HL-60/S4 treated with phorbol 12-myristate 13-acetate at 8.2 ng/mL for 4 days and 3 days (cell line): ENCODE measurements at regions not wholly inside any gene's neighbourhood (a gene's known extent, or its start where the extent isn't known, plus 50 kb on each side); places are given as distances from the start of the nearest gene placed in this dataset.

Experiments used
- in situ Hi-C: fragments of 300-500 bp; cut with MboI; formaldehyde crosslinking; loops from 2 replicates; pipeline ENCODE4 v1.15.0; 2022; ENCODE audit warnings: low sequenced_read_pairs

DNA sequence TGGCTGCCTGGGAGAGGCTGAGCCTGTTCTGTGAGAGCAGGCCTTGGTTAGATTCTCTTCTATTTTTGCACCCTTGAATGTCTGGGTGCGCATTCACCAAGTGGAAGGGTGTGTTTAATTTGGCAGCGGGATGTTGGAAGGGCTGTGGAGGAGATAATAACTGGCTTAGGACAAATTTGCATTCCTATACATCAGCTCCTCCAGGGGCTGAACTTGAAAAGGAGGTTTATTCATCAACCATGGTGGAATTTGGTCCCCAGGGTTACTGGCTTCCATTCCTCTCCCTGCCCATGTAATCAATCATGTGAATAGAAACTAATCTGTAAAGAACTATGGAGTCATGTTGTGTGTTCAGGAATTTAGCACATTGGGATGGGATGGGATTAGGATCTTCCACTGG lies 100.2 kb upstream of the FOXF1 start:
- in situ Hi-C loops, result no loop called here

DNA sequence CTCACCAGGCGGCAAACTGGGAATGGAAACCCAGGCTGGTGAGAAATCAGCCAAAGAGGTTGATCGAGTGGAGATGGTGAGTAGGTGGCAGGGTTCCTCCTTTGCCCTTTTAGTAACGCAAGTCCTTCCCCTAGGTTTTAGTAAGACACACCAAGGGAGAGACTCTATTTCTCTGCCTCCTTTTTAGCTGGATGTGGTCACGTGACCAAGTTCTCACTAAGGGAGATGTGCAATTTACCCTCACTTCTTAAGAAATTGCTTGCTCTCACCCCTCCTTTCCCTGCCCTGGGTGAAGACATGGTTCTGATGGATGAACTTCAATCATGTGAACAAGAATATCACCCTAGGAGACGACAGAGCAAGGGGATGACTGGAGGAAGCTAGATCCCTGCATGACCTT lies 99.8 kb upstream of the FOXF1 start:
- in situ Hi-C loops, result no loop called here

DNA sequence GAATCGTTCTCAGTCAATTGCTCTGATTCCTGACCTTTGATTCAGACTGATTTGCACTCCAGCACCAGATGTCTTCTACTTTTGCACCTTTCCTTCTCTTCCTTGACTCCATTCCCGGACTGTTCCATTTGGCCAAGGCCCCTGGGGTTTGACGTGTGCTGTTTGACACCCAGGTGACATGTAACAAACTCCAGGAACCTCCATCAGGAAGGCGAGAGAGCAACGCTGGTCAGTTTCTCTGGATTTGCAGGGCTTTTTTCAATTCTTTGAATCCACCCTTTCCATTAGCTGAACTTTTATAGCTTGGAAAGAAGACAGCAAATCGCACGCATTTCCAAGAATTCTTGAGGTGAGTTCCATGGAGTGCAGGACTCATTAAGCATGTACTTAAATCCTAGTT lies 98.4 kb upstream of the FOXF1 start:
- in situ Hi-C loops, result no loop called here

DNA sequence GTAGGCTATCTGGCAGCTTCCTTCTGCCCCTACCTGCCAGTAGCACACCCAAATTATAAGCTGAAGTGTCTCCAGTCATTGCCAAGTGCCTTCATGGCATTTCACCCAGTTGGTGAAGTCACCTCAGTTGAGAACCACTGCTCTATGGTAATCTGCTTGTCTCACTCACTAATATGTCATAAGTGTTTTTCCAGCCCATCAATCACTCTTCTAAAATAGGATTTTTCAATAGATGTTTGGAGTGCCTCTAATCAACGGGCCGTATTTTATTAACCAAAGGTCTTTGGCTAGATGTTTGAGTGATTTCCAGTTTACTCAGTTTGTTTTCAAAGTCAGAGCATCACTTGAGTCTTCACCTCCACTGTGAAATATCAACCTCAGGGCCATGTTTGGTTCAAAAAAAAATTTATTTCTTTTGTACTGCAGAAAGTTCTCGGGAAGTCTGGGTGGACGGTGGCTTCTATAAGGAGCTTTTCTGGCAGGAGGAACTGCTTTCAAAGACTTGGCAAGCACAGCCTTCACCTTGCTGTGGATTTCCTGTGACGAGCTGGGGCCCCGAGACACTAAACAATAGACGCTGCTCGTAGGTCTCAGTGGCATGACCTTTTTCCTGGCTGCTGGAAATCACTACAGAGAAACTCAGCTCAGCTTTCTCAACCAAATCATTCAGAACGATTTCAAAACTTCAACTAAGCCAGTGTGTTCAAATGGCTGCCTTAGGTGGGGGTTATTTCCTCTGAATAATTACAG lies 95.2 kb upstream of the FOXF1 start:
- in situ Hi-C loops, result no loop called here

DNA sequence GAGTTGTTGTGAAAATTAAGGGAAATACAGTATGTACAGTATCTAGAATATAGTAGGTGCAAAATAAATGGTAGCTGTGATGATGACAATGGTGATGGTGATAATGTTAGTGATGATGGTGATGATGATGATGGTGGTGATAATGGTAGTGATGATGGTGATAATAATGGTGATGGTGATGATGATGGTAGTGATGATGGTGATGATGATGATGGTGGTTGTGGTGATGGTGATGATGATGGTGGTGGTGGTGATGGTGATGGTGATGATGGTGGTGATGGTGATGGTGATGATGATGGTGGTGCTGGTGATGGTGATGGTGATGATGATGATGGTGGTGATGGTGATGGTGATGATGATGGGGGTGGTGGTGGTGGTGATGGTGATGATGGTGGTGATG lies 91.3 kb upstream of the FOXF1 start:
- in situ Hi-C loops, result no loop called here

DNA sequence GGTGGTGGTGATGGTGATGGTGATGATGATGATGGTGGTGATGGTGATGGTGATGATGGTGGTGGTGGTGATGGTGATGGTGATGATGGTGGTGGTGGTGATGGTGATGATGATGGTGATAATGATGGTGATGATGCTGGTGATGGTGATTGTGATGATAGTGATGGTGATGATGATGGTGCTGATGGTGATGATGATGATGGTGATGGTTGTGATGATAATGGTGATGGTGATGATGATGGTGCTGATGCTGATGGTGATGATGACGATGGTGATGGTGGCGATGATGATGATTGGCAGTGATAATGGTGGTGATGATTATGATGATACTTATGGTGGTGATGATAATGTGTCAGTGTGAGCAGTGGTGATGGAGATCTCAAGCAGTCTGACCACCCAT lies 90.8 kb upstream of the FOXF1 start:
- in situ Hi-C loops, result no loop called here

DNA sequence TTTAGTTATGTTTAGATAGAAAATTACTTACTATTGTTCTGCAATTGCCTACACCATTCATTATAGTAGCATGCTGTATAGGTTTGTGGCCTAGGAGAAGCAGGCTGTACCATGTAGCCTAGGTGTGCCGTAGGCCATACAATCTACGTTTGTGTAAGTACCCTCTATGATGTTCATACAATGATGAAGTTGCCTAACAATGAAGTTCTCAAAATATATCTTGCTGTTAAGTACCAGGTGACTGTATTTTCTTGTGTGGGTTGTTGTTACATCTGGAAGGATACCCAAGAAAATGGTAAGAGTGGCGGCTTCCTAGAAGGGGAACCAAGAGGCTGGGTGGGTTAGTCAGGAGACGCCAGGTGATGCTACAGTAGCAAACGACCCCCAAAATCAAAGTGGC lies 88.3 kb upstream of the FOXF1 start:
- in situ Hi-C loops, result no loop called here

DNA sequence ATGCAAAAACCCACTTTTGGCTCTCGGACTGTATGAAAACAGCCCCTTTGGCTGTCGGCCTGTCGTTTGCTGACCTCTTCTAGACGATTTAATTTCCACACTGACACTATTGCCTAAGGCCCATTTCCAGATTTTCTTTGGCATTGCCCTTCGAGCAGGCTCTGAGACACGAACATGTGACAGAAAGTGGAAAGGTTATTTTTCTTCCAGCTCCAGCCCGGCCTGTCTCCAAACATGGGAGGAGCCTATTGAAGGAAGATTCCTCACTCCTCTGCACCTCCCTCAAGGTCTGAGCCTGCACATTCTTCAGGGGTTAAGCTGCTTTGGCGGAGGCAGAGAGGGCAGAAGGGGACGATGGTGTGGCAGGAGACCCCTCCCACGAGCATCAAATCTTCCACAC lies 85.9 kb upstream of the FOXF1 start:
- in situ Hi-C loops, result no loop called here

DNA sequence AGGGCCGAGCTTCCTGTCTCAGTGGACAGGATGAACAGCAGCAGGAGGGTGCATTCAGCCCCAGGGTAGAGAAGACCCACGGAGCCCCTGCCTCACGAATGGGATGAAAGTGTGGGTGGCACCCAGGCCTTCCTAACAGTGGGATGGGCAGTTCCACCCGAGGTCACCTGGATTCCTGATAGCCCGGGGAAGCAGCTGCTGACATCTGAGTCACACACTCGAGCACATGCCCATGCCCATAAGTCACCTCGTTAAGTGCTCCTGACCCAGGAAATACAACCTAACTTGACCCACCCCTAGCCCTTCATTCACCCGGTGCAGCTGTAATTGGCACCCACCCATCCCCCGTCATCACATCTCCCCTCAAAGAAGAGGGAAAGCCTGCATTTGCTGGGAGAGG lies 85.3 kb upstream of the FOXF1 start:
- in situ Hi-C loops, result no loop called here

DNA sequence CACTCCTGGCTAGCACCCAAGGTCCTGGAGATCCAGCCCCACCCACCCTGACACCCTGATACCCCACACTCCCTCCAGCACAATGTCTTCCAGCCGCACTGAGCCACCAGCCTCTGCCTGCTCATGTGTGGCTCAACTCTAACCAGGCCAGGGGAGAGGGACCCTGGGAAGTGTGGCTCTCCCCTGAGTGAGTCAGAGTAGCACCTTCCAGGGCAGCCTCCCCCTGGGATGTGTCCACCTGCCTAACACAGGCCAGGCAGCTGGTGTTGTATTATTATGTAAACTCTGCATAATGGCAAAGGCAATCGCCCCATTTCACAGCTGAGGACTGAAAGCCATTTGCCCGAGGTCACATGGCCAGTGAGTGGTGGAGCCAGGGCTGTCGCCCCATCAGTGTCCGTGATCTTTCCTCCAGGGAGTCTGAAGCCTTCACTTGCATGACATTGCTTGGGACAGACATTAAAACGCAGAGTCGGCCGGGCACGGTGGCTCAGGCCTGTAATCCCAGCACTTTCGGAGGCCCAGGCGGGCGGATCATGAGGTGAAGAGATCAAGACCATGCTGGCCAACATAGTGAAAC lies 84.2 kb upstream of the FOXF1 start:
- in situ Hi-C loops, result no loop called here

DNA sequence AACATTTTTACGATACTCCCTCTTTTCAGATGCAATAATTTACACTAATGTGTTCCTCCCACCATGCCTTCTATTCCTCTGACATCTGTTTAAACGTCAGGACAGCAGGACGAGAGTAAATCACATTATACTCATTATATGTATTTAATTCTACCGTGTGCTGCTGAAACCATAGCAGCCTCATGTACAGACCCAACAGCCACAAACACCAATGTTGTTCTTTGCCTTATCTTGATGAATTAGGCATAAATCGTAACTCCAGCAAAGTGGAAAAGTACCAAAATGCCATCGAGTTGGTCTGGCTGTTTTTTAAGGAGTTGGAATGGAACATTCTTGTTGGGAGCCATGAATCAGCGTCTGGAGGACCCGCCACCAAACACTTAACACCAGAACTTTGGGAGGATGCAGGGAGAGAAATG lies 82.9 kb upstream of the FOXF1 start:
- in situ Hi-C loops, result no loop called here

DNA sequence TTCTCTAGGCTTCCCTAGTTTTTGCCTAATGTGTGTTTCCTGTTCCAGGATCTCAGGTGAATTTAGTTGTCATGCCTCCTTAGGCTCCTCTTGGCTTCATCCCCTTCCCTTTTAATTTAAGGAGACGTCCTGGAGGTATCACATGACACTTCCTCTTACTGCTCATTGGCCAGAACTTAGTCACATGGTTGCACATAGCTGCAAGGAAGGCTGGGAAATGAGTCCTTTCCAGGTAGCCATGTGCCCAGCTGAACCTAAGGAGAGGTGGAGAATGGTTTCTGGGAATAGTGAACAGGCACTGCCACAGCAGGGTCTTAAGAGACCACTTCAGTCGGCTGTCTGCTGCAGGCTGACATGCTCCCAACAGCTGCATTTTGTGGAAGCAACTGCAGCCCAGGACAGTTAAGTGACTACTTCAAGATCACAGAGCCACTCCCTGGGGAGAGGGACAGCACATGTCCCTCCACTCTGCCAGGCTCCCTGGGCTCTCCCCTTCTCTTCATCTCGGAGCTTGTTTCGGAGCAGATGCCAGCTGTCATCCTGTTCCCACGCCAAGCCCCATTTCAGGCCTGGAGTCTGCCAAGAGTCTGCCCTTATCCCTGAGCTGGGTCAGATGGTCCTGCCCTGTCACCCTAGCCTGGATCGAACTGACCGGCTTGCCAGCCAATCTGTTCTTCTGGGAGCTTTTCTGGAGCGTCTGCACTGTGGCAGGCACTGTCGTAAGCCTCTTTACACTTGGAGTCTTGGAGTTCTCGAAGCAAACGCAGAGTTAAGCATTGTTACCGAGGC lies 81.4 kb upstream of the FOXF1 start:
- in situ Hi-C loops, result no loop called here

DNA sequence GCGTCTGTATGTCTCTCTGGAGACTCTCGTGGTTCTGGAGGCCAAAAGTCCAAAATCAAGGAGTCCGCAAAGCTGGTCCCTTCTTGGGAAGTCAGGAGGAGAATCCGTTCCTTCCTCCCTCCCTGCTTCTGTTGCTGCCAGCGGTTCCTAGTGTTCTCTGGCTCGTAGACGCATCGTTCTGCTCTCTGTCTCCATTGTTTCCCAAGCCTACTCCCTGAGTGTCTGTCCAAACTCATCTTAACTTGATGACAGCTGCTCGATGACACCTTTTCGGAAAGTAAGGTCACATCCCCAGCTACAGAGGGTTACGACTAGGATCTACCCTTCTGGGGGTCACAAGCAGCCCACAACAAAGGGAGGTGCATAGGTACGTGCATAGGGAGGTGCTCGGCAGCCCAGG lies 80.7 kb upstream of the FOXF1 start:
- in situ Hi-C loops, result no loop called here

DNA sequence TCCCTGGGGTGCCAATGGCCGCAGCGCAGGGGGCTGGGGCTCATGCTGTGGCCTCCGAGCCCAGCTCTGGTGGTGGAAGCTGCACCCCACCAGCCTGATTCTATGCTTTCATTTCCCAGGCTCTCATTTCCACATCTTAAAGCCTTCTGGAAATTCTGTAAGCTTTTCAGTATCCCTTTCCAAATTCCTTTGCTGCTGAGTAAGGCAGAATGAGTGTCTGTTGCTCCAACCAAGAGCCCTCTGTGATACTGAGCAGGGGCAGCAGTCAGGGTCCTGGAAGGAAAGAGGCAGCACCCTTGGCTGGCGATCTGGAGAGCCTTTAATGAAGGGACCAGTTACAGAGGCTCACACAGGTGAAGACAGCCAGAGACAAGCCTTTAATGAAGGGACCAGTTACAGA lies 79.5 kb upstream of the FOXF1 start:
- in situ Hi-C loops, result no loop called here

DNA sequence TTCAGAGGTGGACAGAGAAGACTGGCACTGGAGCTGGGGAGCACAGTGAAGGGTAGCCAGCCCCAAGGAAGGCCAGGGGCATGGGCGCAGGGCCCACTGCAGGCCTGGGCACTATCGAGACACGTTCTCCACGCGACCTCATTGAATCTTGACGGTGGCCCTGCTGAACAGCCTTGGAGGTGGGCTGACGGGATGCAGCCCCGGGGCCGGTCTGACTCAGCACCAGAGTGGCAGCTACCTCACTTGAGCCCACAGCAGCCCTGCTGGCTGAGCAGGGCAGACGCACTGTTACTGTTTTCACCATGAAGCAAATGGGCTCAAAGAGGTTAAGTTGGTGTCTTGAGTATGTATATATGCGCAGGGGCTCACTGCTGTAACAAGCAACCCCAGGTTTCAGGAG lies 78.8 kb upstream of the FOXF1 start:
- in situ Hi-C loops, result no loop called here

DNA sequence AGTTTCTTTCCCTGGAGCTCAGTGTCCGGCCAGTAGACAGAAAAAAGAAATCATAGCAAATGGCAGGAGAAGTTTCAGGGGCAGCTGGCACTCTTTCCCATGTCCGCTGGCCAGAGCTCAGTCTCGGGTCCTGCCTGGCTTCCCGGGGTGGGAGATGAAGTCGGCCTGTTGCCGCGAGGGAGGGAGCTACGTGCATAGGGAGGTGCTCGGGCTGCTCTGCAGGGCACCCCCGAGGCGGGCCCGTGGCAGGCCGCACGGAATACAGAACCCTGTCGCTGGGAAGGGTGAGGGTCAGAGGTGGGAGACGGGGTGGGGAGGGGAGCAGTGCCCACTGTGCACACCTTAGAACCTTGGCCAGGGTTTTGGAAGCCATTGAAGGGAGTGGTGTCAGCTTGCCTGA lies 78.3 kb upstream of the FOXF1 start:
- in situ Hi-C loops, result no loop called here

DNA sequence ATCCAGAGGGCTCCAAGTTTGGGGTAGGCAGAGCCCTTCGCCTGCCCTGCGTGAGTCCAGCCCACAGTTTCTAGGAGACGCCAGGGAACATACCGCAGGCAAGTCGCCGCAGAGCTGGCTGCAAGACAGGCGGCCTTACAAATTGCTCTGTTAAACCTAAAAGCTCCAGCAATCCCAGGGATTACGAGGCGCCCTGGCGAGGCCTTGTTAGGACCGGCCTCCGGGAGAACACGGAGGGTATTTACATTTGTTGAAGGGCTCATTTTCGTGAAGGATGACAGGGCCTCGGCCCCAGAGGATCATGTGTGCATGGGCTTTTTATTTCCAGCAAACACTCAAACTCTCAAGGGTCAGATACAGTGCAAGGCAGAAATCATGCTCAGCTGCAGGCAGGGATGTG lies 77.6 kb upstream of the FOXF1 start:
- in situ Hi-C loops, result no loop called here

DNA sequence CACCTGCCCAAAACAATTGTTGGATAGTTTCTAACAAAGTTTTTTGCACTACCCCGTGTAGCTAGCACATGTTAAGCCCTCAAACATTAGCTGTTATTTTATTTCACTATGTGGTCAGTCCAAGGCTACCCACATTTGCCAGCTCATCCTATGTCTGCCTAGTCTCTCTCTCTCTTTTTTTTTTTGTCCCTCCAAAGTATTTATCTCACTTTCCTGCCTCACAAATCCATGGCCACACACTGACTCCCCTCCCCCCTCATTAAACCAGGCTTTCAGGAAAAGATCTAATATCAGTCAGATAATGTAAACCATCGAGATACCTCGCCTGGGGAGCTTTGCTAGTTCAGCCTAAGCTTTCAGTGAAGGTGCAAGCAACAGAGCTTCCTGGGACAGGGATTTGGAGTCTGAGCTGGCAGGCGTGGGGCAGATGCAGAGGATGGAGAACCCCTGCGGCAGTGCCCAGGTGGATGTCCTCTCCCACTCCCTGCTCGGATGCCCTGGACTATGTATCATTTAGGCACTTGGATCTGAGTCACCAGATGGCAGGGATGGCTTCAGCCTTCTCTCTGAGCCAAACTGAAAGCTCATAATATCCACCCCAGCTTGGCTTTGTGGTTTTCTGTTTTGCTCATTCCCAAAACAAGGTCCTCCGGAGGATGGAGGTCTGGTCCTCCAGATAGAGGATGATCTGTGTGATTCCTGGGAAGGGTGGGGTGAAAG lies 73.7 kb upstream of the FOXF1 start:
- in situ Hi-C loops, result no loop called here

DNA sequence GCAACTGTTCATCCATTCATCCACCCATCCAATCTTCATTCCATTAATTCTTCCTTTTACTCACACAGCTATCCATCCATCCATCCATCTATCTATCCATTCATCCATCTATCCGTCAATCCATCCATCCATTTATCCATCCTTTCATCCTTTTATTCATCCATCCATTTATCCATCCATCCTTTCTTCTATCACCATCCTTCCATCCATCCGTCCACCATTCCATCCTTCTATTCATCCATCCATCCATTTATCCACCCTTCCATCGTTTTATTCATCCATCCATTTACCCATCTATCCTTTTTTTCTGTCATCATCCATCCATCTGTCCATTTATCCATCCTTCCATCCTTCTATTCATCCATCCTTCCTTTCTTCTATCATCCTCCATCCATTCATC lies 73.0 kb upstream of the FOXF1 start:
- in situ Hi-C loops, result no loop called here

DNA sequence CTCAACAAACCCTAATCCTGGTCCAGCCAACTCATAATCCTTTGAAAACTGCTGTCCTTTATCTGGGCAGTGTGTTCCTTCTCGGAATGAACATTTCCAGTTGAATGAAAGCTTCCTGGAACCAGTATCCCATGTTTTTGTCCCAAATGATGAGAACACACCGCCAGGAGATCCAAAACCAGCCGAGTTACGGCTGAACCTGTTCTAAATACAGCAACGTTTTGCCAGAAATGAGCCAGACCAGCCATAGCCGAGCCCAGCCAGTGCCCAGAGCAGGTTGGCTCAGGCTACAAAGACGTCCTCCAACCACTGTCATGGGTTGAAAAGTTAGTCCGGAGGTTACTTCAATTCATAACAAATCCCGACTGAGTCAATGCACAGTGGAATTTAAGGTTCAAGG lies 67.6 kb upstream of the FOXF1 start:
- in situ Hi-C loops, result no loop called here

DNA sequence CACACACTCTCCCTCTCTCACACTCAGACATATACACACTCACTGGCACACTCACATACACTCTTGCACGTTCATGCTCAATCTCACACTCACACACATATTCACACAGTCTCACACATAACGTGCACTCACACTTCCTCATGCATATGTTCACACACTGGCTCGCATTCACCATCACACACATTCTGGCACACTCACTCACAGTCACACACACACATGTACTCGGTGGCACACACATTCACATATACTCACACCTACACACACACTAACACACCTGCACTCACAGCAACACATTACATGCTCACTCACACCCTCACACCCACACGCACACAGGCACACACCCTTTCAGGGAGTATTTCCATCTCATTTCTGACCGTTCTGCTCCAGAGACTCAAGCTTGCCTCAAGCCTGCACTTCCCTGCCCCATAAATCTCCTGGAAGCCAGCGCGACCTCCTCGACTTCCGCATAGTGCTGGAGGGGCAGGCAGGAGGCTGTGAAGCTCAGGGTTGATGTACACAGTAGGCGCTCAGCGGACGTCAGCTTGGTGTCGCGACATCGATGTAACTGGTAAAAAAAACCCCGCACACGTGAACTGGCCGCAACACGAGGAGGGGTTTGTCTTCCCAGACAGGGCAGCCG lies 66.7 kb upstream of the FOXF1 start:
- in situ Hi-C loops, result no loop called here
